Activated naive CD4-positive, alpha-beta T cell (primary cell): ENCODE measurements at regions not wholly inside any gene's neighbourhood (a gene's known extent, or its start where the extent isn't known, plus 50 kb on each side); places are given as distances from the start of the nearest gene placed in this dataset.

Source experiments
- DNase-seq, 4 experiments: peaks; one replicate each; lab custom pipeline; 2025; lab: John Stamatoyannopoulos, UW

GRCh38 chr1:222290866-222291265, 257.0 kb downstream of the HHIPL2 start:
- no peak for DNase-seq

- no peak for DNase-seq
These were observed 259.9 kb downstream of the HHIPL2 start for GRCh38 chr1:222288053-222288452.

DNA sequence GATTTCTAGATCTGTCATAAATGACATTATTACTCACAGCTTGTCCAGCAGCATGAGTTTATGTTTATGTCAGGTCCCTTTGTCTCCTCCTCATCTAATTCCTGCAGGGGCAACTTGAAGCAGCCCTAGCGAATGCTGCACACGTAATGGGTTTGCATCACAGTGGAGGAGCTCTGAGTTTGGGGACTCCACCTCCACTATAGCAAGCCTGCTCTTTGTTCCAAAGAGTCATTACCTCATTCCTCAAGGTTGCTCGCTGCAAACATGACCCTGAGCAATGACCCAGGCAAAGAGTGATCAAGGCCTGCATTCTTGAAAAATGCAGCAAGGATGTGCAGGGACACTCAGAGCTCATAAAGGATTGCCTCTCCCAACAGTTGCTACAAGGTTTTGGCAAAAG, 261.9 kb downstream of the HHIPL2 start:
- DNase-seq: no peak

DNA sequence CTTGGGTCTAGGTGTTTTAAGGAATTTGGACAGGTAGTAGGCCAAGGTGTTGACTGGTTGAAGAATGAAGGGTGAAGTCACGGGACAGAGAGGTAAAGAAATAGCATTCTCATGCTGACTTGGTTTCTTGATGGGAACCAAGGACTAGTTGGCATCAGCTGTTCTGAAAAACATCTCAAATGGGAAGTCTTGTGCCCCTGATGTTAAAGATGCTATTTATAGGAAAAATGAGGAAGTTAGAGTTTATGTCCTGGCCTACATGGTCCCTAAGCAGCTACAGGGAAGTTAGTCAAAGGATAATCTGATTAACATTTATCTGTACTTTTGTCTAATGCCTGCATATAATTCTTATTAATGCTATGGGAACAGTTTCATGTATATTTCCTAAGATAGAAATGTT, 262.4 kb downstream of the HHIPL2 start:
- DNase-seq: no peak

- DNase-seq: no peak
These were observed 263.4 kb downstream of the HHIPL2 start for GRCh38 chr1:222284466-222284865.

DNA sequence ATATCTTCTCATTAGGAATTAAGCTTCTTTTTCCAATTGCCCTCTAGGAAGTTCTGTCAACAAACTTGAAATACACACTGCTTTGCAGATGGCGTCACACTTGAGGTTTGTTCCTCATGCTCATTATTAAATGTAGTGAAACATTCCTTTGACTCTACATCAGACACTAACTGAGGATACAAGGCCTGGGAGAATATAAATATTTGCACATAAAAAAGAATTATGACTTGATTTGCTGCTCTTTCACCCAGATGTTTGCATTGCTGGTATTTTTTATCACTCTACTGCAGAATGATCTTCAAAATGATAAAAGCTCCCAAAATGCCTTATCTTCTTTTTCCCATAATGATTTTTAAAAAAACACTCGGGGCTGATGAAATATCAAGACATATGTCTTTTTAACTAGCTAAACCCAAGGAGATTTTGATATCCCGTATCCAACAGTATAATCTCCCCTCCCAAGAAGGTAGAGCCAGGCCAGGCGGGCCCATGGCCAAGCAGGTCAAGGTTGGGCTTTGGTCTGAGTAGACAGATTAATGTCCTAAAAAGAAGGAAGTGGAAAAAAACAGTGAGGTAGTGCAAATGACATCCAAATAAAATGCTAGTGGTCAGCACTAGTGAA, 264.6 kb downstream of the HHIPL2 start:
- no peak for DNase-seq

- DNase-seq: no peak
These were observed 268.3 kb downstream of the HHIPL2 start for GRCh38 chr1:222279591-222279990.

GRCh38 chr1:222278501-222278900, 269.4 kb downstream of the HHIPL2 start:
- no peak for DNase-seq

- DNase-seq: no peak
These were observed 272.0 kb downstream of the HHIPL2 start for GRCh38 chr1:222275729-222276465.

GRCh38 chr1:222275001-222275728, 272.7 kb downstream of the HHIPL2 start:
- no peak for DNase-seq

DNA sequence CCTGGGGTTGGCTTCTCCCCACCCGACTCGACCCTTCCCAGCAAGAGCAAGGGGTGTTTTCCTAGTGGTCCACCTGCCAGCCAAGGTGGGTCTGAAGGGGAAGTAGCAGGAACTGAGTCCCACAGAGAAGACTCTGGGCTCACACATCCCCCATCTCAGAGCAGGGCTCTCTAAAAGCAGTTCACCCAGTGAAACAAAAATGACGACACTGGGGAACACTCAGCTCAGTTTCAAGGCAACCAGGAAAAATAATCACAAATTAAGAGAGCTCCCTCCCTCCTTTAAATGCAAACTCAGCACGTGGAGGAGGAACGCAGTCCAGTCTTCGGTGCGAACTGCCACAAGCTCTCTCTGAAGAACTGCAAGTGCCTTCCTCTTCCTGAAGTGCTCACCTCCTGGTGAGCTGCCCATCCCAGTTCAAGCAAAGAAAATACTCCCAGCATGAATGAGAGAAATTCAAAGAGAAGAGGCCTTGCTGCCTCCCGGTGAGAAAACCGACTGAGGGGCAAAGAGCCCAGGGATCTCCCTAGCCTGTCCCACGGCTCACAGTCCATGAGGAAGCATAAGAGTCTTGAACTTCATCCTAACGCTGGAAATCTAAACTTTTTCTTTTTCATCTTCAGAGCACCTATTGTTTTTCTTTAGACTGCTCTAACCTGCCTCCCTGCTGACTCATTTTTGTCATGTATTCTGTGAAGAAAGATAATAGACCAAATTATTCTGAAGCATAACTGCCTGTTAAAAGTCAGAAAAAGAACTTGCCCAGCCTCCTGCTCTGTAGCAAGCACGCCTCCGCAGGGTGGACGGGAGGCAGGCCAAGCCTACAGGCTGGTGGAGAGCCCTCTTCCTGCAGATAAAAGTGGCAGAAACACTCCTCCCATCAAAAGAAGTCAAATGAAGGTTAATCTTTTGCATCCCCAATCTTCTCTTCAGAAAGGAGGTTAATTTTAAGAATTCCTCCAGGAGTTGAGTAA, 281.4 kb downstream of the HHIPL2 start:
- no peak for DNase-seq

GRCh38 chr1:222263791-222264190, 284.1 kb downstream of the HHIPL2 start:
- no peak for DNase-seq

- DNase-seq: no peak
These were observed 290.9 kb downstream of the HHIPL2 start for GRCh38 chr1:222257027-222257426.

DNA sequence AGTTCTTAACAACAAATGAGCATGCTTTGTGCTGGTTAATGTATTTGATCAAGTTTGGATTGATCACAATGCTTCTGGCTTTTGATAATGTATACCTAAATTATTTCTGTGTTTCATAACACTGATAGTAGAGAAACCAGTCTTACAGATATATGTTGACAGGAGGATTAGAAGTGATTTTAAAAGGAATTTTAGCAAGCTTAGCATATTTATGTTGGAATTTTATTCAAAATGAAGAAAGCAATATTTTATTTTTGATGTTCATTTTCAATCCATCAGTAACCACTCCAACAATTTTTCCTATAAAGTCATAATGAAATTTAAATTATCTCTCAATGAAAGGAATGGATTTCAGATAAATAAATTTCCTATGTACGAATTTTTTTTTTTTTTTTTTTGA, 291.8 kb downstream of the HHIPL2 start:
- DNase-seq: no peak

GRCh38 chr1:222252788-222253187, 295.1 kb downstream of the HHIPL2 start:
- DNase-seq: no peak

DNA sequence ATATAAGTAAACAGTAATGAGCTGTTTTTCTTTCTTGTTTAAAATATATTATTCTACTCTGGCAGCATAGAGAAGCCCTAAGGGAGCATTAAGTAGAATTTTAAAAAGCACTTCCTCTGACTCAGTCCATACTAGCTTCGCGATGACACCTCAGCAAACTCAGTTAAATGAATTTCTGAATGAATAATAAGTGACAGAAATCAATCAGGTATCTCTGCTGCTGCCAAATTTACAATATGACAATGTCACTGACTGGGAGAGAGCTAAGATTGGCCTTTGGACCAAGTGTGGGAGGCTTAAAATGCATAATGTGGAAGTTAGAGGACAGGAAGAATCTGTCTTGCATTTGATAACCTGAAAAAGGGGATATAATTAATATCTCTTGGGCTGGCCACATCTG, 296.1 kb downstream of the HHIPL2 start:
- DNase-seq: no peak

DNA sequence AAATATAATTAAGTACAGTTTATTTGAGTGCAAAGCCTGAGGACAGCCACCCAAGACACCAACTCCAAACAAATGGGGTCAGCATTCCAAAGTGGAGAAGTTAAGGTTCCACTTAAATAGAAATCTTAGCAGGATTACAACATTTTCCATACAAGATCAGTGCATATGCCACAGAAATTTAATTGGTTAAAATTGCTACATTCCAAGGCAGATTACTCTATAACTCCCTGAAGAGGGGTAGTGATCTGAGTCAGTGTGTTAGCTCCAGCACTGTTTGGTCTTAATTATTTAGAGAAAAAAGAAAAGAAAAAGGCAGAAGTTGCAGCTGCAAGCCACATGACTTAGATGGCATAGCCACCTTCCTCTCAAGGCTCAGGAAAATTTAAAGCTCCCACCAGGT, 297.5 kb downstream of the HHIPL2 start:
- no peak for DNase-seq

- DNase-seq: no peak
These were observed 300.0 kb downstream of the HHIPL2 start for GRCh38 chr1:222247811-222248310.

GRCh38 chr1:222247081-222247480, 300.8 kb downstream of the HHIPL2 start:
- DNase-seq: no peak

GRCh38 chr1:222243902-222244301, 304.0 kb downstream of the HHIPL2 start:
- no peak for DNase-seq

- no peak for DNase-seq
These were observed 305.4 kb downstream of the HHIPL2 start for GRCh38 chr1:222242492-222242891.

GRCh38 chr1:222241410-222241809, 306.5 kb downstream of the HHIPL2 start:
- DNase-seq: no peak
